Left lung (tissue), 4 donors: ENCODE measurements at regions not wholly inside any gene's neighbourhood (a gene's known extent, or its start where the extent isn't known, plus 50 kb on each side); places are given as distances from the start of the nearest gene placed in this dataset.

Experiments
- ATAC-seq: fragments of 200-7000 bp; cut with Tn5 transposase; one replicate; pipeline ENCODE4 v1.9.1; 2020; ENCODE audit warnings: moderate library complexity
- DNase-seq, 4 donors: peaks; one replicate each; pipeline ENCODE4 v3.0.0-alpha.2; 2013 to 2020
- H3K27ac ChIP-seq, 2 donors: fragments of 200-600 bp; sonication (generic) in 1 of 2; one replicate each; pipeline versions ENCODE4 v1.5.0 to v1.8.0; 2020 to 2021
- H3K27me3 ChIP-seq, 2 donors: fragments of 200-600 bp; sonication (generic) in 1 of 2; one replicate each; pipeline versions ENCODE4 v1.5.0 to v1.8.0; 2020 to 2021
- H3K36me3 ChIP-seq, 2 donors: fragments of 200-600 bp; sonication (generic) in 1 of 2; one replicate each; pipeline versions ENCODE4 v1.5.0 to v1.8.0; 2020 to 2021
- H3K4me1 ChIP-seq, 2 donors: fragments of 200-600 bp; one replicate each; pipeline ENCODE4 v1.8.0; 2021
- H3K4me3 ChIP-seq, 2 donors: fragments of 200-600 bp; sonication (generic) in 1 of 2; one replicate each; pipeline versions ENCODE4 v1.5.0 to v1.8.0; 2020 to 2021; ENCODE audit warnings: mild to moderate bottlenecking in 1 of 2
- H3K9me3 ChIP-seq, 2 donors: fragments of 200-600 bp; sonication (generic) in 1 of 2; one replicate each; pipeline versions ENCODE4 v1.5.0 to v1.8.0; 2020 to 2021
- intact Hi-C, 2 donors: fragments of 100-400 bp; cut with DNase I; formaldehyde crosslinking; loops; one replicate each; pipeline versions ENCODE4 v1.11.2 to v1.14.2; 2022
- TF ChIP-seq, protein P1 (sequence below), 2 donors: fragments of 200-600 bp; sonication (generic) in 1 of 2; IDR thresholded peaks; one replicate each; pipeline versions ENCODE4 v1.5.0 to v1.8.0; 2021; ENCODE audit warnings: antibody characterized with exemption in 2 of 2
- donor health status: DM: no; HTN: yes; CAD: no.
- donor health status: DM: no; HTN: no; CAD: no.

DNA sequence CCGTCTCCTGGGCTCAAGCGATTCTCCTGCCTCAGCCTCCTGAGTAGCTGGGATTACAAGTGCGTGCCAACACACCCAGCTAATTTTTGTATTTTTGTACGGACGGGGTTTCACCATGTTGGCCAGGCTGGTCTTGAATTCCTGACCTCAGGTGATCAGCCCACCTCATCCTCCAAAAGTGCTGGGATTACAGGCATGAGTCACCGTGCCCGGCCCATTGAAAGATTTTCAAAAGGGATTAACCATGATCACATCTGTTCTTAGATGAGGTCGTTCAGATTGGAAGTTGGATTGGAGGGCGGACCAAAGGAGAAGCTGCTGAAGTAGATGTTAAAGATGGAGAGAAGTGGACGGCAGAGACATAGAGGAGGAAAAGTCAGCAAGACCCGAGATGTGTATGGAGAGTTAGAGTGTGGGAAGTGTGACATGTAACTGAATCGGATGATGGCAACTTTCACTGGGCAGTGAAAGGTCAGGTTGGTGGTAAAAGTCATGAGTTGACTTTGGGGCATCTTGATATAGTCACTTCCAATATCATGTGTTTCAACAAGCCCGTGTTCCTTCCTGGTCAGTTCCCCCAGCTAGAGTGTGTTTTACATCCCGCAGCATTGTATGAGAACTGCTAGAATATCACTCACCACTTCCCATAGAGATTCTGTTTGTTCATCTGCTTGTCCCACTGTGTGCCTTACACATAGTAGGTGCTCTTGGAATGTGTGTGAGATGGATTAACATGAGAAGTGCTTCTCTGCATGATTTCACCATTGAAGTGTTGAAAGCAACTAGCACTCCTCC, 54.4 kb upstream of the TINAGL1 start:
- Histone ChIP-seq H3K27me3 (no peaks in the 10 kb centered on the region), H3K27ac (no peak overlapping the region), H3K4me3 (no peak overlapping the region), H3K9me3 (no peaks in the 10 kb centered on the region), H3K4me1 (peaks cover 0 to 21% of the 10 kb centered on the region in 2 donors), H3K36me3 (no peaks in the 10 kb centered on the region)
- intact Hi-C loops, result no loop called here
- DNase-seq, result no peak
- ATAC-seq, result no peak
- TF ChIP-seq, protein P1, sequence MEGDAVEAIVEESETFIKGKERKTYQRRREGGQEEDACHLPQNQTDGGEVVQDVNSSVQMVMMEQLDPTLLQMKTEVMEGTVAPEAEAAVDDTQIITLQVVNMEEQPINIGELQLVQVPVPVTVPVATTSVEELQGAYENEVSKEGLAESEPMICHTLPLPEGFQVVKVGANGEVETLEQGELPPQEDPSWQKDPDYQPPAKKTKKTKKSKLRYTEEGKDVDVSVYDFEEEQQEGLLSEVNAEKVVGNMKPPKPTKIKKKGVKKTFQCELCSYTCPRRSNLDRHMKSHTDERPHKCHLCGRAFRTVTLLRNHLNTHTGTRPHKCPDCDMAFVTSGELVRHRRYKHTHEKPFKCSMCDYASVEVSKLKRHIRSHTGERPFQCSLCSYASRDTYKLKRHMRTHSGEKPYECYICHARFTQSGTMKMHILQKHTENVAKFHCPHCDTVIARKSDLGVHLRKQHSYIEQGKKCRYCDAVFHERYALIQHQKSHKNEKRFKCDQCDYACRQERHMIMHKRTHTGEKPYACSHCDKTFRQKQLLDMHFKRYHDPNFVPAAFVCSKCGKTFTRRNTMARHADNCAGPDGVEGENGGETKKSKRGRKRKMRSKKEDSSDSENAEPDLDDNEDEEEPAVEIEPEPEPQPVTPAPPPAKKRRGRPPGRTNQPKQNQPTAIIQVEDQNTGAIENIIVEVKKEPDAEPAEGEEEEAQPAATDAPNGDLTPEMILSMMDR (IDR thresholded peaks at IDR 0.05), result no peak

DNA sequence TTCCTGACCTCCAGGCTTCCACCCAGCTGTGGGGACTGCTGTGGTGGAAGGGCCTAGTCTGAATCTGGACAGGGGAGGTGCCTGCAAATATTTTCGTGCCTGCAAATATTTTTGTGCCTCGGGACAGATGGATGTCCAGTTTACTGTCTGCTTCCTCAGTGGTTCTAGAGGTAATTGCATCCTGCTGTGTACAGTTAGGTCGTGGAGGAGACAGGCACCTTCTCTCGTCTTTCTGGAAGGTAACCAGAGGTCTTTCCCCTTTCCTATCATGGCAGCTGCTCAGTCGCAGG, 53.8 kb upstream of the TINAGL1 start:
- intact Hi-C loops, result no loop called here
- Histone ChIP-seq H3K36me3 (no peaks in the 10 kb centered on the region), H3K27ac (no peak overlapping the region), H3K9me3 (no peaks in the 10 kb centered on the region), H3K4me3 (no peak overlapping the region), H3K4me1 (peaks cover 0 to 21% of the 10 kb centered on the region in 2 donors), H3K27me3 (no peaks in the 10 kb centered on the region)
- DNase-seq, result no peak
- ATAC-seq, result no peak
- TF ChIP-seq, protein P1 (IDR thresholded peaks at IDR 0.05), result no peak

- DNase-seq (no peak), ATAC-seq (peak; percentile 37)
- intact Hi-C loops, result no loop called here
- peaks cover 0 to 21% of the 10 kb centered on the region in 2 donors for H3K4me1 ChIP-seq
- H3K4me3 ChIP-seq, result no peak overlapping the region
- H3K36me3 ChIP-seq, result no peaks in the 10 kb centered on the region
- no peak overlapping the region for H3K27ac ChIP-seq
- TF ChIP-seq, protein P1 (IDR thresholded peaks at IDR 0.05), result no peak
- H3K9me3 ChIP-seq, result no peaks in the 10 kb centered on the region
- no peaks in the 10 kb centered on the region for H3K27me3 ChIP-seq
Observed at GRCh38 chr1:31523012-31523411, 53.3 kb upstream of the TINAGL1 start.

- intact Hi-C loops, result no loop called here
- peak in 2 of 4 donors; percentile 84 to 91 for DNase-seq
- H3K27ac ChIP-seq, result peak overlapping the region; percentile 58 to 77
- H3K9me3 ChIP-seq, result no peaks in the 10 kb centered on the region
- peak; percentile 90 for ATAC-seq
- no peaks in the 10 kb centered on the region for H3K27me3 ChIP-seq
- H3K36me3 ChIP-seq, result no peaks in the 10 kb centered on the region
- TF ChIP-seq, protein P1 (IDR thresholded peaks at IDR 0.05), result no peak
- H3K4me3 ChIP-seq, result no peak overlapping the region
- H3K4me1 ChIP-seq, result peaks cover 0 to 21% of the 10 kb centered on the region in 2 donors
Observed at GRCh38 chr1:31523769-31524168, 52.5 kb upstream of the TINAGL1 start.

GRCh38 chr1:31524186-31524901, 52.0 kb upstream of the TINAGL1 start:
- H3K27ac ChIP-seq, result peak overlapping the region; percentile 58 to 77

More at GRCh38 chr1:31524186-31524901, 52.0 kb upstream of the TINAGL1 start:
- Histone ChIP-seq H3K9me3 (no peaks in the 10 kb centered on the region), H3K4me3 (no peak overlapping the region), H3K27me3 (no peaks in the 10 kb centered on the region), H3K4me1 (peaks cover 0 to 21% of the 10 kb centered on the region in 2 donors), H3K36me3 (no peaks in the 10 kb centered on the region)
- intact Hi-C loops, result no loop called here
- DNase-seq, result no peak
- ATAC-seq, result peak; percentile 5
- TF ChIP-seq, protein P1 (IDR thresholded peaks at IDR 0.05), result no peak
